ENCODE measurements at regions not wholly inside any gene's neighbourhood (a gene's known extent, or its start where the extent isn't known, plus 50 kb on each side); places are given as distances from the start of the nearest gene placed in this dataset.

DNA sequence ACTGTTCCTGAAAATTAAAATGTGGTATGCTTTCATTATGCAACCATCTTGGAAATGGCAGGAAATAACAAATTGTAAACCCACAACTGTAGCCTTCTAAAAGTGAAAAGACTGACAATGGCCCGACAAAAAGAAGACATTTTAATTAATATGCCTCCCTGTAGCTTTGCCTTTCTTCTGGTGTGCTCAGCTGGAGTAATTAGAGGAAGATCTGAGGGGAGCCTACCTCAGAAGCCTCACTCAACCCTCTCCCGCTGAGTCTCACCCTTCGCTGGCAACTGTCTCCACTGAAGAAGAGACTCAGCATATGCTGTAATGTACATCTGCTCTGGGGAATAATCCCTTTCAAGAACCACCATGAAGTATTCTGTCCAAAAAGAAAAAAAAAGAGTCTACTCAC lies 104.7 kb upstream of the SETMAR start:
- TF ChIP-seq, protein P1, sequence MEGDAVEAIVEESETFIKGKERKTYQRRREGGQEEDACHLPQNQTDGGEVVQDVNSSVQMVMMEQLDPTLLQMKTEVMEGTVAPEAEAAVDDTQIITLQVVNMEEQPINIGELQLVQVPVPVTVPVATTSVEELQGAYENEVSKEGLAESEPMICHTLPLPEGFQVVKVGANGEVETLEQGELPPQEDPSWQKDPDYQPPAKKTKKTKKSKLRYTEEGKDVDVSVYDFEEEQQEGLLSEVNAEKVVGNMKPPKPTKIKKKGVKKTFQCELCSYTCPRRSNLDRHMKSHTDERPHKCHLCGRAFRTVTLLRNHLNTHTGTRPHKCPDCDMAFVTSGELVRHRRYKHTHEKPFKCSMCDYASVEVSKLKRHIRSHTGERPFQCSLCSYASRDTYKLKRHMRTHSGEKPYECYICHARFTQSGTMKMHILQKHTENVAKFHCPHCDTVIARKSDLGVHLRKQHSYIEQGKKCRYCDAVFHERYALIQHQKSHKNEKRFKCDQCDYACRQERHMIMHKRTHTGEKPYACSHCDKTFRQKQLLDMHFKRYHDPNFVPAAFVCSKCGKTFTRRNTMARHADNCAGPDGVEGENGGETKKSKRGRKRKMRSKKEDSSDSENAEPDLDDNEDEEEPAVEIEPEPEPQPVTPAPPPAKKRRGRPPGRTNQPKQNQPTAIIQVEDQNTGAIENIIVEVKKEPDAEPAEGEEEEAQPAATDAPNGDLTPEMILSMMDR (IDR thresholded peaks at IDR 0.05): no peak
- TF ChIP-seq EP300 (IDR thresholded peaks at IDR 0.05): no peak
